ENCODE measurements at regions not wholly inside any gene's neighbourhood (a gene's known extent, or its start where the extent isn't known, plus 50 kb on each side); places are given as distances from the start of the nearest gene placed in this dataset.

DNA sequence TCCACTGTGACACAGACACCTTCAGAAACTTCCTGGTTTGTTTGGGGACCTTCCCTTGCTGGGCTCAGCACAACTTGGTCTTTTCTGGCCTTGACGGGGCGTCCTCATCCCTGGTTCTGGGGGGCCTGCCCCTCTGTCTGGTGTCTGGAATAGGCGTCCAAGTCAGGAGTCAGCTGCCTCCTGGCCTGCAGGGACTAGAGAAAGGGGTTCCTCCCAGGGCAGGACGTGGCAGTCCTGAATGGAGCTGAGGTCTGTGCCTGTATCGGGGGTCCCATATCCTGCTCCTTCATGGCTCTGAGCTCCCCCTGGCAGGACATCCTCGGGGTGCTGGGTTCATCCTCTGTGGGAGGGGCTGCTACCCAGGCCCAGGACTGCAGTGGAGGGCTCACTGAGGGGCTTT lies 384.0 kb downstream of the TMEM121 start:
- TF ChIP-seq SUZ12 (IDR thresholded peaks at IDR 0.05; ENCODE audit: extremely low read depth, insufficient read depth, insufficient read length) (no peak), YY1 (IDR thresholded peaks at IDR 0.05; ENCODE audit: insufficient read depth, insufficient read length) (no peak)

Measured in NT2/D1 (cell line).